Keratinocyte (primary cell): ENCODE measurements at regions not wholly inside any gene's neighbourhood (a gene's known extent, or its start where the extent isn't known, plus 50 kb on each side); places are given as distances from the start of the nearest gene placed in this dataset.

Source experiments
- DNase-seq: peaks from one replicate; pipeline ENCODE4 v3.0.0-alpha.2; 2011; ENCODE audit warnings: low read depth, missing footprints, low spot score
- FAIRE-seq: peaks from 2 replicates; lab custom pipeline; 2011; peaks lifted over from hg19 to GRCh38; lab: Jason Lieb, UNC
- H2AFZ ChIP-seq: 2 replicates; pipeline ENCODE4 v1.6.0; 2012; ENCODE audit warnings: low read length, control low read depth, inconsistent platforms; ENCODE audit not compliant: control insufficient read depth
- H3K27ac ChIP-seq: 2 replicates; pipeline ENCODE4 v1.5.1; 2011; ENCODE audit warnings: low read length; ENCODE audit not compliant: control insufficient read depth, insufficient read depth
- H3K27me3 ChIP-seq: 3 replicates; pipeline ENCODE4 v1.6.0; 2011; ENCODE audit warnings: low read length; ENCODE audit not compliant: control insufficient read depth, insufficient read depth; ENCODE audit errors: extremely low read depth
- H3K36me3 ChIP-seq, 2 experiments: 2 replicates in 1 of 2; 3 replicates in 1 of 2; pipeline ENCODE4 v1.5.1; 2011; ENCODE audit warnings: low read length in 2 of 2, mild to moderate bottlenecking in 1 of 2; ENCODE audit not compliant: control insufficient read depth in 2 of 2, insufficient read depth in 2 of 2; ENCODE audit errors: extremely low read depth in 1 of 2
- H3K4me1 ChIP-seq: 3 replicates; pipeline ENCODE4 v1.5.1; 2011; ENCODE audit warnings: low read length; ENCODE audit not compliant: control insufficient read depth, insufficient read depth; ENCODE audit errors: extremely low read depth
- H3K4me2 ChIP-seq: 3 replicates; pipeline ENCODE4 v1.6.0; 2011; ENCODE audit warnings: low read depth, low read length; ENCODE audit not compliant: control insufficient read depth, insufficient read depth; ENCODE audit errors: extremely low read depth
- H3K4me3 ChIP-seq, 3 experiments: fragments of 200-600 bp in 1 of 3; sonication (generic) in 1 of 3; 2 replicates in 2 of 3; 3 replicates in 1 of 3; pipeline ENCODE4 v1.5.1; 2011 to 2016; ENCODE audit warnings: low read length in 3 of 3, mild to moderate bottlenecking in 3 of 3, control low read depth in 2 of 3, inconsistent platforms in 1 of 3, low read depth in 1 of 3, mixed read lengths in 1 of 3, mixed run types in 1 of 3, moderate library complexity in 1 of 3; ENCODE audit not compliant: control insufficient read depth in 2 of 3, insufficient read depth in 2 of 3; ENCODE audit errors: extremely low read depth in 1 of 3
- H3K79me2 ChIP-seq: 2 replicates; pipeline ENCODE4 v1.6.0; 2012; ENCODE audit warnings: low read length; ENCODE audit not compliant: control insufficient read depth, insufficient read depth
- H3K9ac ChIP-seq: 3 replicates; pipeline ENCODE4 v1.6.0; 2011; ENCODE audit warnings: low read length; ENCODE audit not compliant: control insufficient read depth, insufficient read depth; ENCODE audit errors: extremely low read depth
- H3K9me1 ChIP-seq: 3 replicates; pipeline ENCODE4 v1.6.0; 2011; ENCODE audit warnings: low read length; ENCODE audit not compliant: control insufficient read depth, insufficient read depth; ENCODE audit errors: extremely low read depth
- H3K9me3 ChIP-seq: 2 replicates; pipeline ENCODE4 v1.5.1; 2012; ENCODE audit warnings: low read depth, low read length; ENCODE audit not compliant: control insufficient read depth
- H4K20me1 ChIP-seq: 3 replicates; pipeline ENCODE4 v1.6.0; 2011; ENCODE audit warnings: low read length; ENCODE audit not compliant: control insufficient read depth, insufficient read depth; ENCODE audit errors: extremely low read depth
- CTCF ChIP-seq, 3 experiments: IDR thresholded peaks in 1 of 3; conservative IDR thresholded peaks in 1 of 3; optimal IDR thresholded peaks in 1 of 3; 2 replicates in 2 of 3; 3 replicates in 1 of 3; pipeline versions ENCODE3 to v1.5.1; 2011; ENCODE audit warnings: low read length in 3 of 3, mild to moderate bottlenecking in 3 of 3, moderate library complexity in 2 of 3, control low read depth in 1 of 3, inconsistent platforms in 1 of 3; ENCODE audit not compliant: insufficient read depth in 2 of 3; ENCODE audit errors: extremely low read depth in 1 of 3
- EZH2 ChIP-seq: IDR thresholded peaks from one replicate; pipeline ENCODE4 v1.6.1; 2012; ENCODE audit warnings: inconsistent platforms, mild to moderate bottlenecking, low read length, moderate library complexity
- dilution Hi-C: fragments of 300-500 bp; cut with MboI; formaldehyde crosslinking; loops from one replicate; pipeline ENCODE4 v1.7.0; 2020; ENCODE audit warnings: low sequenced_read_pairs; ENCODE audit not compliant: extremely low pct_ligation_motif_present

GRCh38 chr1:9179463-9180110 is 50.7 kb upstream of the GPR157 start:
- H4K20me1 ChIP-seq: peaks cover 11% of the 10 kb centered on the region
- TF ChIP-seq EZH2 (no peak), CTCF (optimal IDR thresholded peaks at IDR 0.05 in 1 of 3, IDR thresholded peaks at IDR 0.05 in 1 of 3, conservative IDR thresholded peaks at IDR 0.05 in 1 of 3; ENCODE audit: extremely low read depth in 1 of 3, insufficient read depth in 2 of 3, low read length in 3 of 3) (no peak)

GRCh38 chr1:9180111-9180819 is 51.4 kb upstream of the GPR157 start:
- Histone ChIP-seq H3K27me3 (no peaks in the 10 kb centered on the region), H3K9me1 (no peaks in the 10 kb centered on the region), H3K4me2 (peak overlapping the region; percentile 99), H3K27ac (no peak overlapping the region), H3K9me3 (no peaks in the 10 kb centered on the region), H4K20me1 (peaks cover 11% of the 10 kb centered on the region), H3K4me3 (peak overlapping the region; percentile 81 to 97 (median 85)), H3K9ac (no peak overlapping the region), H3K36me3 (peaks cover 0 to 9% of the 10 kb centered on the region in 2 experiments), H3K79me2 (peaks cover 67% of the 10 kb centered on the region), H3K4me1 (peaks cover 25% of the 10 kb centered on the region), H2AFZ (no peak overlapping the region)
- dilution Hi-C loops: no loop called here
- DNase-seq: no peak
- no peak for TF ChIP-seq CTCF (optimal IDR thresholded peaks at IDR 0.05 in 1 of 3, IDR thresholded peaks at IDR 0.05 in 1 of 3, conservative IDR thresholded peaks at IDR 0.05 in 1 of 3; ENCODE audit: extremely low read depth in 1 of 3, insufficient read depth in 2 of 3, low read length in 3 of 3)
- TF ChIP-seq EZH2: no peak
- peak; percentile 29 for FAIRE-seq

More at GRCh38 chr1:9179463-9180110, 50.7 kb upstream of the GPR157 start:
- no peak overlapping the region for H2AFZ ChIP-seq
- H3K27ac ChIP-seq: no peak overlapping the region
- dilution Hi-C loops: no loop called here
- DNase-seq (no peak), FAIRE-seq (no peak)
- H3K36me3 ChIP-seq: peaks cover under 1 to 6% of the 10 kb centered on the region in 2 experiments
- H3K4me1 ChIP-seq: peaks cover 25% of the 10 kb centered on the region
- H3K4me3 ChIP-seq: no peak overlapping the region
- no peaks in the 10 kb centered on the region for H3K9me1 ChIP-seq
- no peaks in the 10 kb centered on the region for H3K9me3 ChIP-seq
- H3K79me2 ChIP-seq: peaks cover 74% of the 10 kb centered on the region
- H3K4me2 ChIP-seq: no peak overlapping the region
- no peak overlapping the region for H3K9ac ChIP-seq
- H3K27me3 ChIP-seq: no peaks in the 10 kb centered on the region
